HCT116 (cell line): ENCODE measurements at regions not wholly inside any gene's neighbourhood (a gene's known extent, or its start where the extent isn't known, plus 50 kb on each side); places are given as distances from the start of the nearest gene placed in this dataset.

Experiments
- ATAC-seq: fragments of 200-7000 bp; cut with Tn5 transposase; 2 replicates; pipeline ENCODE4 v1.9.1; 2020; ENCODE audit warnings: mild to moderate bottlenecking, moderate library complexity
- BruUV-seq: library from RNA; stranded (reverse); fragments of 400-500 nt; replicated peaks from 2 replicates; lab custom pipeline; 2021; lab: Mats Ljungman, UMichigan
- CTCF ChIA-PET: fragments of 300-600 bp; sonication (Branson Sonifier 250); formaldehyde crosslinking; loops from one replicate; lab custom pipeline; 2021; ENCODE audit warnings: antibody characterized with exemption; lab: Charles Lee
- POLR2A ChIA-PET: fragments of 300-600, 350-600 bp; sonication (Branson Sonifier 250); formaldehyde crosslinking; loops from one replicate; lab custom pipeline; 2021; ENCODE audit warnings: antibody characterized with exemption; lab: Charles Lee
- RAD21 ChIA-PET, 2 experiments: fragments of 300-600 bp; sonication (Branson Sonifier 250); formaldehyde crosslinking; loops; one replicate each; lab custom pipeline; 2023; ENCODE audit warnings: low total read pairs in 2 of 2; ENCODE audit not compliant: uncharacterized antibody in 2 of 2, unreplicated experiment in 2 of 2, low non-redundant PET in 1 of 2; lab: Charles Lee
- DNase-seq: peaks from one replicate; pipeline ENCODE4 v3.0.0-alpha.2; 2010; ENCODE audit warnings: low read depth, low spot score
- H2AFZ ChIP-seq: fragments of 200-600 bp; shearing (Covaris generic), sonication (generic); 2 replicates; pipeline ENCODE4 v1.6.1; 2017; ENCODE audit warnings: low read depth, mixed run types, mixed read lengths, antibody characterized with exemption, low read length; ENCODE audit not compliant: poor library complexity, severe bottlenecking
- H3K27ac ChIP-seq: 2 replicates; pipeline ENCODE4 v1.5.1; 2012; ENCODE audit warnings: low read depth, low read length
- H3K27me3 ChIP-seq: fragments of 200-600 bp; sonication (generic); 2 replicates; pipeline ENCODE4 v1.6.1; 2016; ENCODE audit warnings: mixed run types, low read length, mixed read lengths; ENCODE audit not compliant: insufficient read depth
- H3K36me3 ChIP-seq, 2 experiments: fragments of 200-500 bp in 1 of 2; fragments of 200-600 bp in 1 of 2; sonication (Bioruptor generic) in 1 of 2; sonication (generic) in 1 of 2; 2 replicates each; pipeline versions ENCODE4 v1.5.1 to v1.6.1; 2014 to 2016; ENCODE audit warnings: low read length in 2 of 2, inconsistent platforms in 1 of 2, mixed read lengths in 1 of 2, mixed run types in 1 of 2; ENCODE audit not compliant: insufficient read depth in 2 of 2, control insufficient read depth in 1 of 2
- H3K4me1 ChIP-seq, 2 experiments: fragments of 200-600 bp in 1 of 2; sonication (generic) in 1 of 2; 2 replicates each; pipeline versions ENCODE4 v1.5.1 to v1.6.1; 2012 to 2017; ENCODE audit warnings: low read length in 2 of 2, inconsistent platforms in 1 of 2, mild to moderate bottlenecking in 1 of 2, mixed read lengths in 1 of 2, mixed run types in 1 of 2, moderate library complexity in 1 of 2; ENCODE audit not compliant: insufficient read depth in 2 of 2, control insufficient read depth in 1 of 2
- H3K4me2 ChIP-seq: fragments of 200-600 bp; sonication (generic); 2 replicates; pipeline ENCODE4 v1.6.1; 2017; ENCODE audit warnings: mixed run types, low read length, mixed read lengths
- H3K4me3 ChIP-seq, 2 experiments: fragments of 200-600 bp in 1 of 2; sonication (generic) in 1 of 2; replicated peaks in 1 of 2; 2 replicates each; pipeline ENCODE4 v1.5.1; 2011 to 2016; ENCODE audit warnings: low read length in 2 of 2, control low read depth in 1 of 2, low read depth in 1 of 2, mild to moderate bottlenecking in 1 of 2, mixed read lengths in 1 of 2, mixed run types in 1 of 2
- H3K79me2 ChIP-seq: fragments of 200-600 bp; sonication (generic); 2 replicates; pipeline ENCODE4 v1.6.1; 2017; ENCODE audit warnings: mild to moderate bottlenecking, mixed run types, low read length, moderate library complexity, mixed read lengths; ENCODE audit not compliant: insufficient read depth
- H3K9ac ChIP-seq: fragments of 200-600 bp; sonication (generic); 2 replicates; pipeline ENCODE4 v1.6.1; 2016; ENCODE audit warnings: low read length, mixed read lengths
- H3K9me2 ChIP-seq: fragments of 200-600 bp; sonication (generic), shearing (Covaris generic); 2 replicates; pipeline ENCODE4 v1.6.1; 2017; ENCODE audit warnings: mixed run types, mild to moderate bottlenecking, moderate library complexity; ENCODE audit not compliant: insufficient read depth
- H3K9me3 ChIP-seq, 2 experiments: fragments of 200-500 bp in 1 of 2; fragments of 200-600 bp in 1 of 2; sonication (Bioruptor generic) in 1 of 2; sonication (generic) in 1 of 2; 2 replicates each; pipeline ENCODE4 v1.6.1; 2014 to 2017; ENCODE audit warnings: low read length in 2 of 2, mixed read lengths in 2 of 2, inconsistent platforms in 1 of 2, low read depth in 1 of 2, mild to moderate bottlenecking in 1 of 2, mixed run types in 1 of 2, moderate library complexity in 1 of 2; ENCODE audit not compliant: control insufficient read depth in 1 of 2, insufficient read depth in 1 of 2
- H4K20me1 ChIP-seq: fragments of 200-600 bp; sonication (generic), shearing (Covaris generic); 2 replicates; pipeline ENCODE4 v1.6.1; 2017; ENCODE audit warnings: mixed run types, mild to moderate bottlenecking, moderate library complexity; ENCODE audit not compliant: insufficient read depth
- ATF3 ChIP-seq: IDR thresholded peaks from 2 replicates; pipeline ENCODE4 v1.6.1; 2012
- CBX3 ChIP-seq: IDR thresholded peaks from 2 replicates; pipeline ENCODE4 v1.6.1; 2012; ENCODE audit warnings: low read depth
- CEBPB ChIP-seq: IDR thresholded peaks from 2 replicates; pipeline ENCODE4 v1.6.1; 2012; ENCODE audit warnings: low read depth
- CTCF ChIP-seq, 3 experiments: fragments of 200-600 bp in 1 of 3; sonication (generic) in 1 of 3; IDR thresholded peaks in 2 of 3; conservative IDR thresholded peaks in 1 of 3; 2 replicates each; pipeline ENCODE4 v1.5.1; 2012 to 2017; ENCODE audit warnings: low read depth in 2 of 3, low read length in 2 of 3, antibody characterized with exemption in 1 of 3, borderline replicate concordance in 1 of 3, control low read depth in 1 of 3, mild to moderate bottlenecking in 1 of 3, mixed read lengths in 1 of 3, mixed run types in 1 of 3, moderate library complexity in 1 of 3; ENCODE audit not compliant: insufficient read depth in 1 of 3
- ELF1 ChIP-seq: IDR thresholded peaks from 2 replicates; pipeline ENCODE4 v1.6.1; 2012; ENCODE audit warnings: low read depth, borderline replicate concordance
- EZH2 ChIP-seq: fragments of 200-600 bp; sonication (generic); IDR thresholded peaks from 2 replicates; pipeline ENCODE4 v1.6.1; 2017; ENCODE audit warnings: antibody characterized with exemption, mixed run types
- EZH2phosphoT487 ChIP-seq: fragments of 200-600 bp; IDR thresholded peaks from 2 replicates; pipeline ENCODE4 v1.6.1; 2018; ENCODE audit warnings: antibody characterized with exemption, borderline replicate concordance
- FOSL1 ChIP-seq: IDR thresholded peaks from 2 replicates; pipeline ENCODE4 v1.6.1; 2012; ENCODE audit warnings: low read depth
- MAX ChIP-seq: IDR thresholded peaks from 2 replicates; pipeline ENCODE4 v1.6.1; 2012
- POLR2A ChIP-seq: IDR thresholded peaks from 2 replicates; pipeline ENCODE4 v1.7.0; 2011; ENCODE audit warnings: borderline replicate concordance; ENCODE audit not compliant: insufficient read depth, insufficient read length; ENCODE audit errors: extremely low read depth
- POLR2AphosphoS5 ChIP-seq: IDR thresholded peaks from 2 replicates; pipeline ENCODE4 v1.6.1; 2011; ENCODE audit warnings: mild to moderate bottlenecking, low read depth, low read length, moderate library complexity
- RAD21 ChIP-seq: IDR thresholded peaks from 2 replicates; pipeline ENCODE4 v1.6.1; 2012; ENCODE audit warnings: low read depth, mild to moderate bottlenecking
- REST ChIP-seq: IDR thresholded peaks from 2 replicates; pipeline ENCODE4 v1.6.1; 2012; ENCODE audit warnings: low read depth
- SIN3A ChIP-seq: IDR thresholded peaks from 2 replicates; pipeline ENCODE4 v1.6.1; 2012; ENCODE audit warnings: low read depth
- SP1 ChIP-seq: IDR thresholded peaks from 2 replicates; pipeline ENCODE4 v1.6.1; 2012; ENCODE audit warnings: low read depth
- TCF7L2 ChIP-seq: IDR thresholded peaks from 2 replicates; pipeline ENCODE4 v1.7.0; 2011; ENCODE audit warnings: borderline replicate concordance, inconsistent platforms; ENCODE audit not compliant: insufficient read depth, insufficient read length; ENCODE audit errors: extremely low read depth
- YY1 ChIP-seq: IDR thresholded peaks from 2 replicates; pipeline ENCODE4 v1.6.1; 2011; ENCODE audit warnings: low read length, low read depth, moderate library complexity, mild to moderate bottlenecking; ENCODE audit not compliant: insufficient replicate concordance; ENCODE audit errors: extremely low read depth
- ZFX ChIP-seq: fragments of 450-650 bp; IDR thresholded peaks from 2 replicates; pipeline ENCODE4 v1.6.1; 2017
- ZNF274 ChIP-seq: fragments of 200-500 bp; sonication (Bioruptor generic); IDR thresholded peaks from 2 replicates; pipeline ENCODE4 v1.6.1; 2014; ENCODE audit warnings: mild to moderate bottlenecking, low read depth, low read length, inconsistent platforms
- intact Hi-C: fragments of 100-400 bp; cut with micrococcal nuclease; formaldehyde crosslinking; loops from 2 replicates; pipeline ENCODE4 v1.10.0; 2022

DNA sequence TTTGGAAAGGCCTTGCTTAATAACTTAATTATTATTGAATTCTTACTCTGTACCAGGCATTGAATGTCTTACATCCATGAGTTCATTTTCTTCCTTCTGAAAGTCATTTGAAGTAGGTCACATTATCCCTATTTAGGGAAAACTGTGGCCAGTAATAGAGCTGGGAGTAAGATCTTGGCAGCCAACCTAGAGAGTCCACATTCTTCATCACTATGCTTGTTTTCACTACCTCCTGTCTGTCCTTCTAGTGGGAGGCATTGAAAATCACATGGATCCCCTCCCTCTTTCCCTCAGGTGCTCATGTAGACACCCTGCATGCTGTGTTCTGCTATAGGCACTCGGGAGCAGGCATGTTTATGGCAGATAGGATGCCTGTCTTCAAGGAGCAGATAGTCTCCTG is 154.9 kb downstream of the EBLN2 start (continued):
- TF ChIP-seq CTCF (IDR thresholded peaks at IDR 0.05 in 2 of 3, conservative IDR thresholded peaks at IDR 0.05 in 1 of 3; ENCODE audit: borderline replicate concordance in 1 of 3, insufficient read depth in 1 of 3, low read depth in 2 of 3, low read length in 2 of 3) (no peak), ATF3 (no peak), SP1 (no peak), RAD21 (no peak), ZFX (no peak), CBX3 (no peak), TCF7L2 (no peak), SIN3A (no peak), MAX (no peak), ELF1 (no peak), EZH2 (no peak), ZNF274 (no peak), EZH2phosphoT487 (no peak)
- TF ChIP-seq, all 23 proteins: peak for 0

DNA sequence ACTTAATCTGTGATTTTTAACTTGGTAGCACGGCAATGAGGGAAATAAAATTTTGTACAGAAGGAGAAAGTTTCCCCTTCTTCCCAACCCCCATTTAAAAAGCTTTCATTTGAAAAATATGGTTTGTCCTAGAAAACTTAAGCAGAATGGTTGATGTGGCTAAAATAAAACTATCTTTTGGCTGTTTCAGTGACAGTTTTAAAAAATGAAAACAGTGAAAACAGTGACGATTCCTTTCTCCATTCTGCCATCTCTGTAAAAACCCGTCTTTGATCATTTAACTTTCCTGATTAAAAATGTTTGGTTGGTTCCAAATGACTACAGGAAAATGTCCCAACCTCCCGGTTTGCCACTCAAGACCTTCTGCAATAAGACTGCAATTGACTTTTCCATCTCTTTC is 160.7 kb downstream of the EBLN2 start:
- no peak for DNase-seq
- H3K27me3 ChIP-seq: peaks cover 50% of the 10 kb centered on the region
- H3K4me3 ChIP-seq: no peak overlapping the region
- CTCF ChIA-PET: no interaction called here
- H3K4me2 ChIP-seq: no peak overlapping the region
- no TSS peak for BruUV-seq
- POLR2A ChIA-PET: no interaction called here
- no peak overlapping the region for H3K27ac ChIP-seq
- no peak overlapping the region for H2AFZ ChIP-seq
- no peaks in the 10 kb centered on the region for H3K4me1 ChIP-seq
- no peaks in the 10 kb centered on the region for H3K9me3 ChIP-seq
- no peaks in the 10 kb centered on the region for H3K36me3 ChIP-seq
- ATAC-seq: no peak
- H4K20me1 ChIP-seq: no peaks in the 10 kb centered on the region
- no peak overlapping the region for H3K9ac ChIP-seq
- intact Hi-C loops: no loop called here
- no peaks in the 10 kb centered on the region for H3K79me2 ChIP-seq
- RAD21 ChIA-PET: no interaction called here
- no peaks in the 10 kb centered on the region for H3K9me2 ChIP-seq
- TF ChIP-seq POLR2AphosphoS5 (no peak), MAX (no peak), POLR2A (no peak), CEBPB (no peak), ATF3 (no peak), FOSL1 (no peak), REST (no peak), YY1 (no peak)
